Dendritic cell treated with granulocyte-macrophage colony-stimulating factor and Interleukin-4, amounts not matched to agents 40 ng/mL and 50 ng/mL, for 4 days (primary cell): ENCODE measurements at regions not wholly inside any gene's neighbourhood (a gene's known extent, or its start where the extent isn't known, plus 50 kb on each side); places are given as distances from the start of the nearest gene placed in this dataset.

ENCODE experiments used
- H3K27ac Mint-ChIP-seq: one replicate; pipeline ENCODE4 v1.8.0; 2022; ENCODE audit warnings: mild to moderate bottlenecking, mixed read lengths
- H3K27me3 Mint-ChIP-seq: one replicate; pipeline ENCODE4 v1.8.0; 2022; ENCODE audit warnings: mild to moderate bottlenecking, mixed read lengths
- H3K36me3 Mint-ChIP-seq: one replicate; pipeline ENCODE4 v1.8.0; 2022; ENCODE audit warnings: low read depth, mixed read lengths
- H3K4me1 Mint-ChIP-seq: one replicate; pipeline ENCODE4 v1.8.0; 2022; ENCODE audit warnings: low read depth, mixed read lengths
- H3K4me3 Mint-ChIP-seq: one replicate; pipeline ENCODE4 v1.8.0; 2022; ENCODE audit warnings: mild to moderate bottlenecking, moderate library complexity, mixed read lengths
- H3K9me3 Mint-ChIP-seq: one replicate; pipeline ENCODE4 v1.8.0; 2022; ENCODE audit warnings: mixed read lengths
- intact Hi-C: fragments of 100-400 bp; cut with micrococcal nuclease; formaldehyde crosslinking; loops from one replicate; pipeline ENCODE4 v1.15.0; 2022

- Mint-ChIP-seq H3K4me1 (peaks cover 14% of the 10 kb centered on the region), H3K36me3 (no peaks in the 10 kb centered on the region), H3K4me3 (no peak overlapping the region), H3K27me3 (peaks cover 4% of the 10 kb centered on the region), H3K9me3 (no peaks in the 10 kb centered on the region), H3K27ac (no peak overlapping the region)
- intact Hi-C loops = no loop called here
Observed at GRCh38 chr11:92775003-92775676, 194.3 kb upstream of the MTNR1B start.

- Mint-ChIP-seq H3K4me3 (no peak overlapping the region), H3K27ac (no peak overlapping the region), H3K9me3 (no peaks in the 10 kb centered on the region), H3K27me3 (peaks cover 1% of the 10 kb centered on the region), H3K36me3 (no peaks in the 10 kb centered on the region), H3K4me1 (peaks cover 7% of the 10 kb centered on the region)
- intact Hi-C loops = no loop called here
Observed at GRCh38 chr11:92776676-92777075, 192.8 kb upstream of the MTNR1B start.

GRCh38 chr11:92779746-92780145 lies 189.7 kb upstream of the MTNR1B start:
- Mint-ChIP-seq H3K36me3 (no peaks in the 10 kb centered on the region), H3K9me3 (no peaks in the 10 kb centered on the region), H3K4me3 (no peak overlapping the region), H3K27me3 (no peaks in the 10 kb centered on the region), H3K4me1 (peaks cover 7% of the 10 kb centered on the region), H3K27ac (no peak overlapping the region)
- intact Hi-C loops = no loop called here

GRCh38 chr11:92781151-92781550 lies 188.3 kb upstream of the MTNR1B start:
- Mint-ChIP-seq H3K4me3 (no peak overlapping the region), H3K27me3 (no peaks in the 10 kb centered on the region), H3K9me3 (no peaks in the 10 kb centered on the region), H3K27ac (no peak overlapping the region), H3K4me1 (peaks cover 7% of the 10 kb centered on the region), H3K36me3 (no peaks in the 10 kb centered on the region)
- intact Hi-C loops = no loop called here

- no peaks in the 10 kb centered on the region for H3K27me3 Mint-ChIP-seq
- no peaks in the 10 kb centered on the region for H3K9me3 Mint-ChIP-seq
- no peak overlapping the region for H3K27ac Mint-ChIP-seq
- no peaks in the 10 kb centered on the region for H3K4me1 Mint-ChIP-seq
- H3K4me3 Mint-ChIP-seq = no peak overlapping the region
- intact Hi-C loops = no loop called here
- H3K36me3 Mint-ChIP-seq = no peaks in the 10 kb centered on the region
Observed at GRCh38 chr11:92782806-92783205, 186.6 kb upstream of the MTNR1B start.

GRCh38 chr11:92784331-92784730 lies 185.1 kb upstream of the MTNR1B start:
- no peak overlapping the region for H3K4me3 Mint-ChIP-seq
- no peaks in the 10 kb centered on the region for H3K27me3 Mint-ChIP-seq
- H3K27ac Mint-ChIP-seq = no peak overlapping the region
- intact Hi-C loops = no loop called here
- no peaks in the 10 kb centered on the region for H3K9me3 Mint-ChIP-seq
- no peaks in the 10 kb centered on the region for H3K4me1 Mint-ChIP-seq
- H3K36me3 Mint-ChIP-seq = no peaks in the 10 kb centered on the region

GRCh38 chr11:92787638-92788037 lies 181.8 kb upstream of the MTNR1B start:
- no peaks in the 10 kb centered on the region for H3K36me3 Mint-ChIP-seq
- intact Hi-C loops = no loop called here

GRCh38 chr11:92789761-92790160 lies 179.7 kb upstream of the MTNR1B start:
- no peaks in the 10 kb centered on the region for H3K4me1 Mint-ChIP-seq
- H3K4me3 Mint-ChIP-seq = no peak overlapping the region
- H3K27ac Mint-ChIP-seq = no peak overlapping the region
- no peaks in the 10 kb centered on the region for H3K27me3 Mint-ChIP-seq
- no peaks in the 10 kb centered on the region for H3K36me3 Mint-ChIP-seq
- intact Hi-C loops = no loop called here
- H3K9me3 Mint-ChIP-seq = no peaks in the 10 kb centered on the region

More at GRCh38 chr11:92787638-92788037, 181.8 kb upstream of the MTNR1B start:
- Mint-ChIP-seq H3K27ac (no peak overlapping the region), H3K27me3 (no peaks in the 10 kb centered on the region), H3K4me3 (no peak overlapping the region), H3K4me1 (no peaks in the 10 kb centered on the region), H3K9me3 (no peaks in the 10 kb centered on the region)

- Mint-ChIP-seq H3K36me3 (no peaks in the 10 kb centered on the region), H3K9me3 (no peaks in the 10 kb centered on the region), H3K27me3 (no peaks in the 10 kb centered on the region), H3K4me1 (no peaks in the 10 kb centered on the region), H3K27ac (no peak overlapping the region), H3K4me3 (no peak overlapping the region)
- intact Hi-C loops = no loop called here
Observed at GRCh38 chr11:92790366-92790765, 179.1 kb upstream of the MTNR1B start.

GRCh38 chr11:92790926-92791616 lies 178.4 kb upstream of the MTNR1B start:
- H3K27me3 Mint-ChIP-seq = no peaks in the 10 kb centered on the region
- intact Hi-C loops = no loop called here
- H3K4me3 Mint-ChIP-seq = no peak overlapping the region
- H3K4me1 Mint-ChIP-seq = no peaks in the 10 kb centered on the region
- no peaks in the 10 kb centered on the region for H3K36me3 Mint-ChIP-seq
- H3K27ac Mint-ChIP-seq = no peak overlapping the region
- no peaks in the 10 kb centered on the region for H3K9me3 Mint-ChIP-seq

GRCh38 chr11:92791886-92792285 lies 177.6 kb upstream of the MTNR1B start:
- no peak overlapping the region for H3K27ac Mint-ChIP-seq
- no peaks in the 10 kb centered on the region for H3K9me3 Mint-ChIP-seq
- H3K4me3 Mint-ChIP-seq = no peak overlapping the region
- H3K27me3 Mint-ChIP-seq = no peaks in the 10 kb centered on the region
- no peaks in the 10 kb centered on the region for H3K36me3 Mint-ChIP-seq
- intact Hi-C loops = no loop called here
- no peaks in the 10 kb centered on the region for H3K4me1 Mint-ChIP-seq

GRCh38 chr11:92793189-92793588 lies 176.3 kb upstream of the MTNR1B start:
- Mint-ChIP-seq H3K4me3 (no peak overlapping the region), H3K4me1 (no peaks in the 10 kb centered on the region), H3K27ac (no peak overlapping the region), H3K27me3 (no peaks in the 10 kb centered on the region), H3K36me3 (no peaks in the 10 kb centered on the region), H3K9me3 (peaks cover 10% of the 10 kb centered on the region)
- intact Hi-C loops = no loop called here

- intact Hi-C loops = no loop called here
Observed at GRCh38 chr11:92794783-92795182, 174.7 kb upstream of the MTNR1B start.

GRCh38 chr11:92796744-92797143 lies 172.7 kb upstream of the MTNR1B start:
- H3K4me1 Mint-ChIP-seq = no peaks in the 10 kb centered on the region

More at GRCh38 chr11:92794783-92795182, 174.7 kb upstream of the MTNR1B start:
- Mint-ChIP-seq H3K9me3 (peaks cover 14% of the 10 kb centered on the region), H3K36me3 (no peaks in the 10 kb centered on the region), H3K27me3 (no peaks in the 10 kb centered on the region), H3K4me1 (no peaks in the 10 kb centered on the region), H3K4me3 (no peak overlapping the region), H3K27ac (no peak overlapping the region)

GRCh38 chr11:92797874-92798273 lies 171.6 kb upstream of the MTNR1B start:
- H3K36me3 Mint-ChIP-seq = no peaks in the 10 kb centered on the region
- no peak overlapping the region for H3K4me3 Mint-ChIP-seq
- intact Hi-C loops = no loop called here
- H3K27ac Mint-ChIP-seq = no peak overlapping the region
- H3K4me1 Mint-ChIP-seq = no peaks in the 10 kb centered on the region
- no peaks in the 10 kb centered on the region for H3K27me3 Mint-ChIP-seq
- peaks cover 25% of the 10 kb centered on the region for H3K9me3 Mint-ChIP-seq

More at GRCh38 chr11:92796744-92797143, 172.7 kb upstream of the MTNR1B start:
- no peak overlapping the region for H3K27ac Mint-ChIP-seq
- intact Hi-C loops = no loop called here
- no peak overlapping the region for H3K4me3 Mint-ChIP-seq
- H3K36me3 Mint-ChIP-seq = no peaks in the 10 kb centered on the region
- no peaks in the 10 kb centered on the region for H3K27me3 Mint-ChIP-seq
- peaks cover 25% of the 10 kb centered on the region for H3K9me3 Mint-ChIP-seq
